Right atrium auricular region (tissue), 2 donors: ENCODE measurements at regions not wholly inside any gene's neighbourhood (a gene's known extent, or its start where the extent isn't known, plus 50 kb on each side); places are given as distances from the start of the nearest gene placed in this dataset.
"Not testable (repeated sequence)": the region's sequence is repeated elsewhere in the genome, so short reads cannot be mapped to it uniquely, and the experiment has no call there.

ENCODE experiments used
- DNase-seq: peaks from one replicate; pipeline ENCODE4 v3.0.0-alpha.2; 2019; ENCODE audit warnings: low spot score
- H3K27ac ChIP-seq, 2 donors: fragments of 200-600 bp; sonication (generic); 1 replicate in 1 of 2; 2 replicates in 1 of 2; pipeline ENCODE4 v1.5.1; 2016 to 2019
- H3K27me3 ChIP-seq, 2 donors: fragments of 200-600 bp; sonication (generic); one replicate each; pipeline versions ENCODE4 v1.5.1 to v1.6.0; 2017 to 2019
- H3K36me3 ChIP-seq: fragments of 200-600 bp; sonication (generic); one replicate; pipeline ENCODE4 v1.5.1; 2016
- H3K4me1 ChIP-seq, 2 donors: fragments of 200-600 bp; sonication (generic); one replicate each; pipeline versions ENCODE4 v1.5.1 to v1.6.0; 2017 to 2019
- H3K4me3 ChIP-seq, 2 donors: fragments of 200-600 bp; sonication (generic); 1 replicate in 1 of 2; 2 replicates in 1 of 2; pipeline ENCODE4 v1.5.1; 2017 to 2019; ENCODE audit warnings: mild to moderate bottlenecking in 1 of 2, moderate library complexity in 1 of 2
- H3K9me3 ChIP-seq, 2 donors: fragments of 200-600 bp; sonication (generic); one replicate each; pipeline ENCODE4 v1.5.1; 2019
- TF ChIP-seq, protein P1 (sequence below), 2 donors: fragments of 200-600 bp; sonication (generic); IDR thresholded peaks; one replicate each; pipeline ENCODE4 v1.5.1; 2019; ENCODE audit warnings: antibody characterized with exemption in 2 of 2

DNA sequence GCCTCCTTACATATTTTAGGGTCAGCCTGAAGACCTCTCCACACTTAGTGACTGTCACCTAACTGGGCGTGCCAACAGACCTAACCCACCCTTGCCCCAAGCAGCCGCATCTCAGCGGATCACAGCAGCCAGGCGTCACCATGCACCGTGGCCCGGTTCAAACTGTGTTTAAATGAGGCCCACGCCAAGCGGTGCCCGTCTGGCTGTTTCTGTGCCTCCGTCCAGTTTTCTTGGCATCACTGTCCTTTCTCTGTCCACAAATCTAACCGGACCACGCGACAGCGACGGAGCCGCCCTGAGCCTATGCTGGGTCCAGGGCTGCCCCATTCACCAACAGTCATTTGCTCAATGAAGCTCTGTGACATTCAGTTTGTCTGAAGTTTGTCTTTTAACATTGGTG lies 393.3 kb downstream of the THBS2 start:
- H3K4me1 ChIP-seq: no peaks in the 10 kb centered on the region
- no peaks in the 10 kb centered on the region for H3K27me3 ChIP-seq
- no peaks in the 10 kb centered on the region for H3K36me3 ChIP-seq
- H3K27ac ChIP-seq: no peak overlapping the region
- no peaks in the 10 kb centered on the region for H3K9me3 ChIP-seq
- TF ChIP-seq, protein P1, sequence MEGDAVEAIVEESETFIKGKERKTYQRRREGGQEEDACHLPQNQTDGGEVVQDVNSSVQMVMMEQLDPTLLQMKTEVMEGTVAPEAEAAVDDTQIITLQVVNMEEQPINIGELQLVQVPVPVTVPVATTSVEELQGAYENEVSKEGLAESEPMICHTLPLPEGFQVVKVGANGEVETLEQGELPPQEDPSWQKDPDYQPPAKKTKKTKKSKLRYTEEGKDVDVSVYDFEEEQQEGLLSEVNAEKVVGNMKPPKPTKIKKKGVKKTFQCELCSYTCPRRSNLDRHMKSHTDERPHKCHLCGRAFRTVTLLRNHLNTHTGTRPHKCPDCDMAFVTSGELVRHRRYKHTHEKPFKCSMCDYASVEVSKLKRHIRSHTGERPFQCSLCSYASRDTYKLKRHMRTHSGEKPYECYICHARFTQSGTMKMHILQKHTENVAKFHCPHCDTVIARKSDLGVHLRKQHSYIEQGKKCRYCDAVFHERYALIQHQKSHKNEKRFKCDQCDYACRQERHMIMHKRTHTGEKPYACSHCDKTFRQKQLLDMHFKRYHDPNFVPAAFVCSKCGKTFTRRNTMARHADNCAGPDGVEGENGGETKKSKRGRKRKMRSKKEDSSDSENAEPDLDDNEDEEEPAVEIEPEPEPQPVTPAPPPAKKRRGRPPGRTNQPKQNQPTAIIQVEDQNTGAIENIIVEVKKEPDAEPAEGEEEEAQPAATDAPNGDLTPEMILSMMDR (IDR thresholded peaks at IDR 0.05): no peak
- DNase-seq: no peak
- H3K4me3 ChIP-seq: no peak overlapping the region

DNA sequence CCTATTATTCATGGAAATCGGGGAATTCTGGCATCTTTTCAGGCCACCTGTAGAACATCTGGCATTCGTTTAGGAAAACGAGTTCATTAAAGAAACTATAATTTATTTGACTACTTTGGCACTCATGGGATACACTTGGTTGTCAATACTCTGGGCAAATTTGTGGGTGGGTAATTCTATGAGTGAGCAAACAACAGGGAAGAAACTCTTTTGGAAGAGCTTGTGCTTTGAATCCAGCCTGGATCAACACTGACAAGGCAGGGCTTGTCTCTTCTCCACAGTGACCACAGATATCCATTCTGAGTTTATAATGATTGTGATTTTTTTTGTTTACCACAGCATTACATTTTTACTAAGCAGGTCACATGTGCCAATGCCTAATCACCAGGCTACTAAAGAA lies 394.7 kb downstream of the THBS2 start:
- H3K4me1 ChIP-seq: no peaks in the 10 kb centered on the region
- no peaks in the 10 kb centered on the region for H3K27me3 ChIP-seq
- no peak overlapping the region for H3K27ac ChIP-seq
- no peaks in the 10 kb centered on the region for H3K36me3 ChIP-seq
- no peak for DNase-seq
- no peak overlapping the region for H3K4me3 ChIP-seq
- H3K9me3 ChIP-seq: no peaks in the 10 kb centered on the region
- TF ChIP-seq, protein P1 (IDR thresholded peaks at IDR 0.05): no peak

DNA sequence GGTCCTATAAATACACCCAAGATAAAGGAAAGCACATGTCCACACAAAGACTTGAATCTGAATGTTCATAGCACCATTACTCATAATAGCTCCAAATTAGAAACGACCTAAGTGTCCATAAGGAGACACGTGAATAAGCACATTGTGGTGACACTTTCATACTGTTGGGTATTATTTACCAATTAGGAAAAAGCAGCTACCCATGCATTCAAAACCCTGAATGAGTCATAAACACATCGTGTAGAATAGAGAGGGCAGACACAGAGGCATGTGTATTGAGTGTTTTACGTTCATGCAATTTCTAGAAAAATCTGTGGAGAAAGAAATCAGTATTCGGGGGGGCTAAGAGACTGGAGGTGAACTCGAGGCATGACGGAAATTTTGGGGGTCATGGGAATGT lies 396.7 kb downstream of the THBS2 start:
- DNase-seq: no peak
- Histone ChIP-seq H3K27ac (no peak overlapping the region), H3K9me3 (no peaks in the 10 kb centered on the region), H3K36me3 (no peaks in the 10 kb centered on the region), H3K4me3 (no peak overlapping the region), H3K27me3 (no peaks in the 10 kb centered on the region), H3K4me1 (no peaks in the 10 kb centered on the region)
- TF ChIP-seq, protein P1 (IDR thresholded peaks at IDR 0.05): no peak

DNA sequence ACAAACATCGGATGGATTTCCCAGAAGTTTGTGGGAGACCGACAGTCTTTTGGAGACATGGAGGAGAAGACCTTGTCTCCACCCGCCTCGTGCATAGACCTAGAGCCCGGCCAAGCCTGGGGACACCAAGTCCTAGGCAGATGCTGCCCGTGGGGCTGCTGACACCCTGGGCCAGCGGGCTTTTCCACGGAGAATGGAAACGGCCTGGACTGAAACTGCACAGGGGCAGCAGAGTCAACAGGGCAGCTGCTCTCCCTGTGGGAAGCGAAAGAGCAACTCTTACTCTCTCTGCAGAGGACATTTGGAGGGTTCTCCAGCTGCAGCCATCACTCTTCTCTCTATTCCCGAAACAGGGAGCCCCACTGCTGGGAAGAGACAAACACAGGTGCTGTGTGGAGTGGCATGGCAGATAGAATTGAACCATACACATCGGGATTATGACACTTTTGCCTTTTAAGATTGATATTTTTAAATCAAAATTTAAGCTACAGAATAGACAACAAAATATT lies 401.2 kb downstream of the THBS2 start:
- peak overlapping the region in 1 of 2 donors; percentile 16 for H3K4me3 ChIP-seq
- TF ChIP-seq, protein P1 (IDR thresholded peaks at IDR 0.05): no peak
- DNase-seq: no peak
- H3K27ac ChIP-seq: no peak overlapping the region
- H3K27me3 ChIP-seq: no peaks in the 10 kb centered on the region
- no peaks in the 10 kb centered on the region for H3K36me3 ChIP-seq
- no peaks in the 10 kb centered on the region for H3K4me1 ChIP-seq
- no peaks in the 10 kb centered on the region for H3K9me3 ChIP-seq

DNA sequence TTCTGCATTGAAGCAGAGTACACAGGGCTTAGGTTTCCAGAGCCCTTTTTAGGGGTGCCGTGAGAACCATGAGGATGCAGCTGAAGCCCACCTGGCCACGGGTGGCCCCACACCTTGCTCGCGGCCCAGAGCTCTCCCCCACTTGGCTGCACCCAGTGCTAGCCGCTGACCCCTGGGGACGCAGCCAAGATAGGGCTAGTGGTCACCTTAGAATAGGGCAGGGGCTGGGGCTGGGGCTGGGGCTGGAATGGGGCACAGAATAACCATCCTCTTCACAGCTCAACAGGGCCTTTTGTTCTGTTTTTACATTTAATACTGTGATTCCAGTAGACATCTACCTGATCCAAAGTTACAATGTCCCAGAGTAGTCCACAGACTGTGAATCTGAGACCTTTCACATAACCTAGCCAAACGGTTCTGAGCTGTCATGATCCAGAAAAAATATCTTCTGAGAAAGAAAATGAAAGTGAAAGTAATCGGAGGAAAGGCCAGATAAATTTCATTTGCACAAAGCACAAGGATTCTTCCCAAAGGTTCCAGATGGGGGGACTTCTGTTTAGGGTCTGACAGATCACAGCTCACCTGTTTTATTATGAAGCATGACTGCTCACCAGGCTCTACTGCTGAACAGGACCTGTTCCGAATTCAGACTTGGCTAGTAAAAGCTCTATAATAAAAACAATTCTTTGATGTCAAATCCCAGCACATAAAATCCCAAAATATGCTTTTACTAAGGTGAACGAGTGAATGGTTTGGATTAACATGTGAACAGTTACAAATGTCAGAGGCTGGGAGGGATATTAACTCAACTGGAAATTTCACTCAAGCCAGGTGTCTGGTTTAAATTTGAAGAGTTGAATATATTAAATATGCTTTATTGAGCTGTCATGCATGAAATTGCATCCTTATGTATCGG lies 401.9 kb downstream of the THBS2 start:
- Histone ChIP-seq H3K9me3 (no peaks in the 10 kb centered on the region), H3K36me3 (no peaks in the 10 kb centered on the region), H3K4me3 (peak overlapping the region; percentile 10 to 16), H3K27ac (peak overlapping the region in 1 of 2 donors; percentile 0), H3K4me1 (no peaks in the 10 kb centered on the region), H3K27me3 (no peaks in the 10 kb centered on the region)
- TF ChIP-seq, protein P1 (IDR thresholded peaks at IDR 0.05): no peak
- DNase-seq: no peak

DNA sequence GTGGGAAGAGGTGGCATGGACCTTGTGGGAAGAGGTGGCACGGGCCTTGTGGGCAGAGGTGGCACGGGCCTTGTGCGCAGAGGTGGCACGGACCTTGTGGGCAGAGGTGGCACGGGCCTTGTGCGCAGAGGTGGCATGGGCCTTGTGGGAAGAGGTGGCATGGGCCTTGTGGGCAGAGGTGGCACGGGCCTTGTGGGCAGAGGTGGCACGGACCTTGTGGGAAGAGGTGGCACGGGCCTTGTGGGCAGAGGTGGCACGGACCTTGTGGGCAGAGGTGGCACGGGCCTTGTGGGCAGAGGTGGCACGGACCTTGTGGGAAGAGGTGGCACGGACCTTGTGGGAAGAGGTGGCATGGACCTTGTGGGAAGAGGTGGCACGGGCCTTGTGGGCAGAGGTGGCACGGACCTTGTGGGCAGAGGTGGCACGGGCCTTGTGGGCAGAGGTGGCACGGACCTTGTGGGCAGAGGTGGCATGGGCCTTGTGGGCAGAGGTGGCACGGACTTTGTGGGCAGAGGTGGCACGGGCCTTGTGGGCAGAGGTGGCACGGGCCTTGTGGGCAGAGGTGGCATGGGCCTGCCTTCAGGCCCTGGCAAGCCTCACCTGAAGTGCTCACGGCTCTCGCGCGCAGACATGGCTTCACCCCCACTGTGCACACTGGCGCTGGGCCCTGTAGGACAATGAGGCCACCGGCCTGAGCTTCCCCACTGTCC lies 403.5 kb downstream of the THBS2 start:
- not testable (repeated sequence) for H3K36me3 ChIP-seq, H3K27me3 ChIP-seq, H3K9me3 ChIP-seq, H3K4me1 ChIP-seq, H3K4me3 ChIP-seq, DNase-seq, H3K27ac ChIP-seq
